Stimulated activated CD4-positive, alpha-beta T cell treated with anti-CD3 and anti-CD28 coated beads, Interleukin-12 subunit alpha, Interleukin-12 subunit beta, amount 100 ng/mL, for 48 hours (primary cell): ENCODE measurements at regions not wholly inside any gene's neighbourhood (a gene's known extent, or its start where the extent isn't known, plus 50 kb on each side); places are given as distances from the start of the nearest gene placed in this dataset.

Experiments used
- DNase-seq, 3 donors: peaks; one replicate each; pipeline ENCODE4 v3.0.0-alpha.2; 2020; ENCODE audit warnings: low read depth in 2 of 3, low spot score in 1 of 3

DNA sequence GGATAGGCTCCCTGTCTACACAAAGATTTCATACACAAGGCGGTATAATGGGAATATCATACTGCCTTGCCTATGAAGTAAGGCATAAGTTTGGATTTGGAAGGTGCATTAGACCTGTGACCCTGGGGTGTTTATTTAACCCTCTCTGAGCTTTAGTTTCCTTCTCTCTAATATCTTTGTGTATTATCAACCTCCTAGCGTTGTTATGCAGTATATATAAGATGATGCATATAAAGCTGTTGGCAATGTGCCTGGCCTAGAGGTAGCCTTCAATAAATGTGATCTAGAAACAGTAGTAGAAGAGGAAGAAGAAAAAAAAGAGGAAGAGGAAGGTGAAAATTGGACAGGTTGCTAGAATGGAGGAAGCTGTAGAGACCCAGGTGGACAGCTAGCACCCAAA, 311.6 kb upstream of the CLINT1 start:
- no peak for DNase-seq

DNA sequence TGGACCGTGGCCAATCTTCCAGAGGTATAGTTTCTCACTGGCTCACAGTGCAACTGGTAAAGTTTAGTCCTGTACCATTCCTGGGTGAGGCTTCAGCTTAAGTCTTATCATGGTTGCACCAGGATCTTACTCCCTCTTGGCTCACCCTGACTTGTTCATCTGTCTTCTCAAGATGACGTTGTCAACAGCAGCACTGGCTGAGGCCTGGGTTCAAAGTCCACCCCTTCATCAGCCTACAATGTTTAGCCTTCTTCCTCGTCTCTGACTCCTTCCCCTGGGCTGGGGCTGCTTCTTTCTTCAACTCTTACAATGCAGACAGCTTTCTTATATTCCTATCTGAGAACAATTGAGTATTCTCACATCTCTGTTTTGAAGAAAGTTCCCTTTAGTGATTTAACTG, 311.1 kb upstream of the CLINT1 start:
- DNase-seq = no peak

DNA sequence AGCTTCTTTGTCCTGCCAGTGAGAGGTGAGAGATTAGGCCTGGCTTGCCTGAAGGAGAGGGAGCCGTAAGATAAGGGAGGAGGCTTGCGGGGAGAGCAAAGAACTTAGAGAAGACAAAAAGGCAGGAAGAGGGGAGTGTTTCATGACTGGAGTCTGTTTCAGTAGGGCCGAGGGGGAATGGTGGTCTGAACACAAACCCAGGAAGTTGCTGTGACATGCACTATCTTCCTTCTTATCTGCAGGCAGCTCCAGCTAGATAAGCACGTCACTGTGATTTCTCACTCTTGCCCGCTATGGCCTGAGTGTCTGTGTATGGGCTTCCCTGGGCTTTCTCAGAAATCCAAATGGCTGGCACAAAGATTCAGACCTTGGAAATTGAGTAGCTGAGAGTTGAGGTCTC, 307.5 kb upstream of the CLINT1 start:
- no peak for DNase-seq

DNA sequence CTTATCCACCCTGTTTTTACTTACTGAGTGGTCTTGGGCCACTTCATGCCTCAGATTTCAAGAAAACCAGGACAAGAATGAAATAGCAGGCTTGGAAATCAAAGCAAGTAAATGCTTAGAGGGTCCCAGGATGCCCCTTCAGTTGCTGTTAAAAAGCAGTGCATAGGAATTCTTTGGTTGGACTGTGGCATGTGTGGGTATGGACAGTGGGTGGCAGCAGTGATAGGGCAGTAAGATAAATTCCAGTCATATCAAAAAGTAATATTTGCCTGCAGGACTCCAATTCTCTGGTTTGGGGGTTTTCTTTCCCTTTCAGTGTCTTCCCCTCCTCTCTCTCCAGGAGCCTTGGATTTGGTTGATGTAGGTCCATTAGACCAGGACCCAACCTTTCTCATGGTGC, 306.7 kb upstream of the CLINT1 start:
- DNase-seq = no peak

DNA sequence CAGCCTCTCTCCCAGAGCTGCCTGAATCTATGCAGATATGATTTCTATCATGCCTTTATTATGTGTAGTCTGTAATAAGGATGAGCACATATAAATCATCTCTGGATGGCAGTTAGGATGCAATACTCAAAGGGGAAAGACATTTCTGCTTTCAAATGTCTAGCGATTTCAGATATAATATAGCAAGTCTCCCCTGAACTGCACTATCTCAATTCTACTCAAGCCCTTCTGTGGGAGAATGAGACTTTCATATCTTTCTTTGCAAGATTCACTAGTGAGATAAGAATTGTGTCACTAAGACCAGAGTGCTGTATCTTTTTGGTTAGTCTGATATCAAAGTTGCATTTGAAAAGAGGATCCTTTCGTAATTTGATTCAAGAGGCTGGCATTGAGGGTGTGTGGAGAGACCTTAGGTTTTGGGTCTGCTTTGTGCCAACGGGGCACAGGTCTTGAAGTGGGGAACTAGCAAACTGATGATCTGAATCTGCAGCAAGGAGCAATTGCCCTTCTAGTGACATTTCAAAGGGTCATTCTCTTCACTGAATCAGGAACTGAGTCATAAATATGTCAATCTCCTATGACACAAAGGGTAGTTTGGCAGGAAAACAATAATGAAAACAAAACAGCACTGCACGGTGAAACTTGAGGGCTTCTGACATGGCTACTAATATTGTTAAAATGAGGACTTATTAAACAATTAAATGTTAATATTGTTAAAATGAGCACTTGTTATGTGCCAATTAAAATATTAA, 305.5 kb upstream of the CLINT1 start:
- no peak for DNase-seq

DNA sequence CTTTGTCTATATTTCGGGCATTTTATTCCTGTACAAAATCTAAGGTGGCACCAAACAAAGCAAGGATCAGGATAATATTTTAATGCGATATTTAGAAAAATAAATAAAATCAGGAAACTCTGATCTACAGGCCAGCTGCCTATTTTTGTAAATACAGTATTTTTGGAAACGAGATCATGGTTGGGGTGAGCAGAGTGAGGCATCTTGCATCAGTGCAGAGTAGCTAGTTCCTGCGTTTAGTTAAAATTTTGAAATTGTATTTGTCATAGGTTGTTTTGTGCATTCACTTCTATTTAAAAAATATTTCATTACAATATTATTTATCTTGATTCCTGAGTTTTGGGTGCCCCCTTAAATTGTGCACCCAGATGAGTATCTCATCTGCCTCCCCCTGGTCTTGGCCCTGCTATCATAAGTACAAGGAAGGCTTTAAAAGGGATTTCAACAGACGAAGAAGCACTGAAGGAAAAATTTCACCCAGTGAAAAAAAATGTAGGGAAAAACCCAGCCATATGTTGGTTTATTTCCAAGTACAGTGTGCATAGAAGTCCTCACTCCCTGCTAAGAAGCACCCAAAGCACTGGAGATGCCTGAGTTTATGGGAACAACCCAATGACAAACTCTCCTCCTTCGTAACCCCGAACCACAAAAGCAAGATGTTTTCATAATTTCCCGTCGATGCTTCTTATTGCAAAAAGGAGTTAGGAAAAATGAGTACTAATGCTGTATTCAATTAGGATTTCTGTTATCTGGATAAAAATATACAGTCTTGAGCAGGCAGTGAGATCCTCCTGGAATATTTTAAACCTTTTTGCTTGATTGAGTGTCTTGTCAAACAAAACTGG, 304.7 kb upstream of the CLINT1 start:
- DNase-seq = no peak

DNA sequence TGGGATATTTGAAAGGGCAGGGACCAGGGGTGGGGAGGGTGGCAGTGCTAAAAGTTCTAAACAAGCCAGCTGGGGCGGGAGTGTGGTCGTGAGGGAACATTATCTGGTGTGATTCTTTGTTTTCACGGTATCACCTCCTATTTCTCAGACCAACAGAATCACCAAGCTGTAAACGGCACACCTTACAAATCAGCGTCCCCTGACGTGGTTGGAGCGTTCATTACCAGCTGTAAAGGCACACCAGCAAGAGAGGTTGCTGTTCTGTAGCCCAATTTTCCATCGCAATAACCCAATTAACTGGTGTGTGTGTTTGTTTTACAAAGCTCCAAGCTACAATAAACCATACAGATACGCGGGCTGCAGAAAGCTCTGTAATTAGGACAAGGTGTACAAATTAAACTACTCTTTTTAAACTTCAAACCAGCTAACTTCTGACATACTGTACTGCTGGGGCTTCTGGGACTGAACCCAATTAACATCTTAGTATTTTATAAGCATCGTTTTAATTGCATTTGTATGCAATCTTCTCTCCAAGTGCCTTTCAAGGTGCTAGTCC, 303.6 kb upstream of the CLINT1 start:
- DNase-seq = no peak

DNA sequence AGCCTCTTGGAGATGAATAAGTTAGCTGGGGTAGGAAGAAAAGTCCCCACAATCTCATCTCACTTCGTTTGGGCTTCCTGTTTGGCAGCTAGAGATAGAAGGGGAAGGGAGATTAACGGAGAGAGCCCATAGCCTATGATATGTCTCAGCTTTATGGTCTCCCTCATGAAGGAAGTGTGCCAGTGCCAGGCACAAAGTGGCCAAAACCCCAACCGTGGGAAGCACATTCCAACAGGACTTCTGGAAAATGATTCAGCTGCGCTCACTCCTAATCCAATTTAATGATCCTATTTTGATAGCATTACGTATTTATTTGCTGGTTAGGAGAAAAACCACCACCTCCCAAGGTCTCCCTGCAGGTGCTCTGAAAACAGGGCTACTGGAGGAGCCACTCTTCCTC, 303.1 kb upstream of the CLINT1 start:
- no peak for DNase-seq

DNA sequence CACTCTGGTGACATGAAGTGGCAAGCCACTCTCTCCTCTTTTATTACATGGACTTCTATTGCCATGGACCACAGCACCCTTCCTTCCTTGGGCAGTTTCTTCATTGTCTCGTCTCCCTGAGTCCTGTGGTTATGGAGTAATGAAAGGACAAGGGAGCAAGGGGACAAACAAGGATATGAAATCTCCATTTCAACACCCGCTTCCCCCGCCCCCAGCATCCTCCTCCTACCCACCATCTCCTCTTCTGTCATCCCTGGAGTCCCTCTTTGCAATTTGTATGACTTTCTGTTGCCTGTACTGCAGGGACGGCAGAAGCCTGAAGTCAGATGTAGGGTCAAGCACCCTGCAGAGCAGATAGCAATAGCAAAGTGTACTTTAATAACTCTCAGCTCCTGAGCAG, 300.7 kb upstream of the CLINT1 start:
- DNase-seq = no peak

DNA sequence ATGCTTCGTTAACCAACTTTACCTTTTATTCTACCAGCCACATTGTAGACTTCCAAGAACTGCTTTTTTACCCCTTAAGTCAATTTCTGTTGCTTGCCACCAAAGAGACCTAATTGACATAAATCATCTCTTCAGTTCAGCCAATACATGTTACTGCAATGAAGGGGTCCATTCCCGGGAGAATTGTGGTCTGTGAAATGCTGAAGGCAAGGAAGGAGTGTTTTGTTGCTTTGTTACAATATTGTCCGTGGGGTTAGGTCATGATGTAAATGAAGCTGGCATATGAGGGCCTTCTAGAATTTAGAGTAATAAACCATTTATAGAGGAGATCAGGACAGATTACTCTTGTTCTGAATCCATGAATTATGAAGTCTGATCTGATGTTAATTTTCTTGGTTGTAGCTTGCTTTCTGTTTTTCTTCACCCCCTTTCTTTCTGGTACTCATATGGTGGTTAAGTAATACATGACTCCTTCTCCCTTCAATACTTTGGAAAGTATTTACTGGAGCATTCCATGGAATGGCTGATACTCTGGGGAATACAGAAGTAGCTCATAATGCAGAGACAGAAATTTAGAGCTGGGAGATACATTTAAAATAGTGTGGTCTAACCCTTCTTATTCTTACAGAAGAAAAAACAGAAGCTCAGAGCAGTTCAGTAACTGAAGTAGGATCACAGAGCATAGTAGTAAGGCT, 297.0 kb upstream of the CLINT1 start:
- DNase-seq = no peak

DNA sequence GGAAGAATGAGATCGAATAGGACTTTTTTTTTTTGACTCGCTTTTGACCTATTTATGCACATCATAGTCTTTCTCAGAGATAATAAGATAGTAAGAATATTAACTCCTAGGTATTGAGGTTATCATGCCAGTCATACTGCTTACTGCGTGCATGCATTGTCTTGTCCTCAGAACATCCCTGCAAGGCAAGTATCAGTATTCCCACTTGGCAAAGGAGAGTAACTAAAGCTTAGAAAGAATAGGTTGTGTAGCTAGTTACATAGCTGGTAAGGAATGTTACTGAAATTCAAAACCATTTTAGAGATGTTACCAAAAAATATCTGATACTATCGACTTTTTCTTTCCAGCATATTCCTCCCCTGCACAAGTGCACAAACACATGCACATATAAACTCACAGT, 296.1 kb upstream of the CLINT1 start:
- no peak for DNase-seq

DNA sequence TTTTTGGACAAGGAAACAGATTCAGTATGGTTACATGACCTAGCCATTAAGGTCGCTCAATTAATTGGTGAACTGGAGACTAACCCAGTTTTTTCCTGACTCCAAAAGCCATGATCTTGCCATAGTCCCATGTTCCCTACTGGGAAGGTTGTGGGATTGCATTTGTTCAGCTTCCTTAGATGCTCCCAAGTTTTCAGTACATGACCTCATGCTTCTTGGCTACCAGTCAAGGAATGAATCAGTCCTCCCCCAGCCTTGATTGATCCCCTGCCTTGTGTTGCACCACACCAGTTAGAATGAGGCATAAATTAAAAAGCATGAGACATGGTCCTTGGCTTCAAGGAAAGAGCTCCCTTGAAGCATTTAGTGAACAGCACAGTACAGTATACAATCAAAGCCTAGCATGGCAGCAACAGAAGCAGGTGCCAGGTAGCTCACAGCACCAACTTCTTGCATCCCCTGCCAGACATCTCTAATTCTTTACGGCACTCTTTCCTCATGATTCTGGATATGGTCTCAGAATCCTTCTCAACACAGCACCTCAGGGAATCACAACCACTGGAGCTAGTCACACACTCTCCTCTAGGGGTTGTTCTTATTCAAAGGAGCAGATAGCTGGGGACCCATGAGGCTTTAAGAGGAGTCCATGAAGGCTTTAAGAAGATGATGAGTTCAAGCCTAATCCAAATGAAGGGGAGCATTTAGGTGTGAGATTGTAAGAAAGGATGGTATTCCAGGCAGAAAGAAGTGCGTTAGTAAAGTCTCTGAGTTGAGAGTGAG, 295.5 kb upstream of the CLINT1 start:
- no peak for DNase-seq

DNA sequence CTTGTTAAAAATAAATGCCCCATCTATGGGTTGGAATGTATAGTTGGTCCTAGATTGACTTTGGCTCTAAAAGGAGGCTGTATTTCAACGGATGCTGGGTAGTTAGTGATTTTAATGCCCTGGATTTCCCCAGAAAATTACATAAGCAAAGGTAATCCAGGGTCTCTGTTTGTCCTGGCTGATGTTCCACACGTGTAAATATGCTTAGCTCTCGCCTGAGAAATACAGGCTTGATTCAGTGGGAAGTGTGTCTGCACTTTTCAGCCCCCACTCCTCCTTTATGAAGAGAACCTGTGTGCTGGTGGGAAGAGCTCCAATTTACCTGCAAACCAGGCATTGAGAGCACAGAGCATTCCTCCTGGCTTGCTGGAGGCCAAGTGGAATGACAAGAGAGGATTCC, 294.6 kb upstream of the CLINT1 start:
- no peak for DNase-seq

DNA sequence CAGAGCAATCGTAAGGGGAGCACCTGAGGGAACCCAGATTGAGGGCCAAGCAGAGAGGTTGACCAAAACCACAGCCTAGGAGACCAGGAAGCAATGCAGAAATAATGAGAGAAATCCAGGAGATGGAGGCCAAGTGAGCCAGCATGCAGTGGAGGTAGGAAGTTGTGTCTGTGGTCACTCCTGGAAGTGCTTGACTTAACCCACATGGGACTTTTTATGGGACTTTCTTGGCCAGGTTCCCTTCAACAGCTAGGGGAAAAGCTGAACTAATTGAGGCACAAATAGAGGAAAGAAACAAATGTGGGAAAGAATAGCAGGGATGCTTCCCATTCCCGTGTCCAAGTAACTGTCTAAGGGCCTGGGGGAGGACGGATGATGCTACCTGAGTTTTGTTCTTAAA, 293.2 kb upstream of the CLINT1 start:
- no peak for DNase-seq

DNA sequence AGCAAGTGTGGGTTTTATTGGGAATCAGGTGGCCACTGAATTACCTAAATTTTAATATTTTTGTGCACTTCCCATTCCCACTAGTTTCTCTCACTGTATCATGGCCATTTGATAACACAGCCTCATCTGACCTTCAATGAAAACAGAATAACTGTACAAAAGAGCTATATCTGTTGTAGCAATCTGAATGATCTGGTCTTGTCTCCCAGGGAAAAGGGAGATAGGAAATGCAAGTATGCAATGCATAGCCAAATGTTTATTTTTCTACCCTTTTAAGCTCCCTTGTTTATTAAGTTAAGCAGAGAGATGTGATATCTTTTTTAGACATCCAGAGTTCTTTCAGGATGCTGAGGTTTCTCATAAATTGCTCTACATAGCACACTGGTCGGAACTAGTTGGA, 288.3 kb upstream of the CLINT1 start:
- no peak for DNase-seq

DNA sequence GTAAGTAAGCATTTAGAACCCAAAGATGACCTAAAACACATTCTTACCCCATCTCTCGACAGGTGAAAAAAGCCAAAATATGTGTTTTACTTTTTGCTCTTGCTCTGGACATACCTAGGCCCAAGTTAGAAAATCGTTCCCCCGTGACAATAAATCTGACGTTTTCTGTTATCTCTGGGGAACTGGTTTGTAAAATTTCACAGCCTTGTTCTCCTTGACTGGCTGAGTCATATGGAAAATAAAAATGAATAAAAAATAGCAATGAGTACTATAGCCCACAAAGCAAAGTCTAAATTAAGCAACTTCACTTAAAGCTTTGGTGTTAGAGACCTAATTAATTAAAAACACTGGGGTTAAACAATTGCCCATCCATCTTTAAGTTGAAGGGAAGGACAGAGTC, 286.9 kb upstream of the CLINT1 start:
- DNase-seq = no peak

DNA sequence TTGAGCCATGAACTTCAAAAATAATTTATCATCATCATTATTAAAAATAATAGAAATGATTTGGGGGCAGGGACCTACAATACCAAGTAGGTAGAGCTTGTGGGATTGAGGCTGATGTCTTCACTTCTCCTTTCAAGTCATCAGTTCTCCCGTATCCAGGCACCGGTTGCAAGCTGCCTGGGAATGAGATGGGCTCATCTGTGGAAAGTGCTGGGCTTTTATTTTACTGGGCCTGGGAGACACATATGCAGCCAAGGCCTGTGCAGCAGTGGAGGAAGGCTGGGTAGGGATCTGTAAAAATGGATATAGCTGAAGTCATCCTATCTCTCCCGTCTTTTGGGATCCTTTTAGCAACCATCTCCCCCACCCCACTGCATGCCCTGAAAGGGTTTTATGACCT, 284.1 kb upstream of the CLINT1 start:
- DNase-seq = no peak

DNA sequence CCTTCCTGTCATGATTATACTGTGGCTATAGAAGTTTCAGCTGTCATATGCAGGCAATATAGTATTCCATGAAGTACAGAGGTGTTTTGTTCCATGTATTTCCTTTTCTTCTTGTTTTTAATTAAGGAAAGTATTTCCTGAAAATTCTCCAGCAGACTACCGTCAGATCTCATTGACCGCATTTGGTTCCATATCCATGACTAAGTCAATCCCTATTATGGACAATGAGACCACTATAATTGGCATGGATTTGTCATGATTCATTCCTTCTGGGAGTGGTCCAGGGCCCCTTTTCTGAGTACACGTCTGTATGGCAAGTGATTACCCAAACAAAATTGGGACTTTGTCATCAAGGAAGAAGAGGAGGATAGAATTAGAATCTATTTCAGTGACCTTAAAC, 283.2 kb upstream of the CLINT1 start:
- DNase-seq = no peak

DNA sequence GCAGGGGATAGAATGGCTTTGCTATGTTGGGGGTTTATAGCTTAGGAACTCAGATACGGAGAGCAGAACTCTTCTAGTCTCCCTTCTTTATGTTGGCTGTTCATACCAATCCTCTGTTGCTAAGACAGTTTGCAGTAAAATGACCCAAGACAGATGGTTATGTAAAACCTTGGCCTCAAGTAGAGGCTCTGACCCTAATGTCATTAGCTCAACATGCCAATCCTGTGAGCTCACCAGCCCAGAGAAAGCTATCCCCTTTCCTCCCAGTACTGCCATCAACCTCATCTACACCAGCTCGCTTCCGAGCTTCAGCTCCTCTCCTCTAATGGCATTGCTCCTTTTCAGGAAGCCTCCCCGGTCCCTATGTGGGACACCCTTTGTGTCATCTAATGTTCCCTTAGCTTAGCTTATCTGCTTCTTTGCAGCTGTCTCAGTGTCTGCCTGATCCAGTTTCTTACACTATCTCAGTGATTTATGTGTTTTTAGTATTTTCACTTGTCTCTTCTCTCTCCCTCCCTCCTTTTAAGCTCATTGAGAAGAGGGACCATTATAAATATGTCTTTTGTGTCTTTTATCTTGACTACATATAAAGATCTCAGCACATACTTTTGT, 281.3 kb upstream of the CLINT1 start:
- DNase-seq = no peak

DNA sequence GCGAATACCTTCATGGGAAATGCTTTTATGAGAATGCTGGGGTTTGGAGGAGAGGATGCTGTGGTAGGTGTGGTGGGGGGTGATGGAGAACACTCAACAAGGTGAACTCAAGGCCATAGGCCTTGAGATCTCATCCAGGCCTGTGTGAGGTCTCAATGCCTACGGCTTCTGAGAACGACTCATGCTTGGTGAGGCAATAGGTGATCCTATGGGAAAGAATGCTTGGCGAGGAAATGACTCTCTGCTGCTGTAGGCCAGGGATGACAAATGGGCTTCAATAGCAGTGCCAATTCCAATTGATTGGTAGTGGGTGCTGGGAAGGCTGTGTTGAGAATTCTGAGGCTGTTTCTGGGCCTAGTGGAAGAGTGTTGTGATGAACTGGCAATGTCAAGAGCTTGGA, 280.2 kb upstream of the CLINT1 start:
- DNase-seq = no peak
